ENCODE measurements at regions not wholly inside any gene's neighbourhood (a gene's known extent, or its start where the extent isn't known, plus 50 kb on each side); places are given as distances from the start of the nearest gene placed in this dataset.

DNA sequence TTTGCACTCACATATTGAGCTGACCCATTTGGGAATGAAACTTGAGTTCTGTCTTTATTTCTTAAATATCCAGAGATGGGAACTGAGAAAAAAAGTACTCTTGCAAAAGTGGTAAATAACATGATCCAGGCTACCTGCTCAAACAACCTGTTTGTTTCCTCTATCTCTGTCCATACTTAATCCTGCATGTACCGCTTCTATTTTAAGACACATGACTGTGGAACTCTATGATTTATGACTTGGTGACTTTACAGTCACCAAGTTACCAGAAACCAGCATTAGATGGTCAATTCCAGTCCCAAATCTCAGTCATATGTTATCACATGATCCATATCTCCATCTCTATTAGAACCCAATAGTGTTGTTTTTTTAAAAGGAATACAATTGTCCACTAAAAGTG, 606.7 kb downstream of the EPHA5 start:
- H3K4me1 ChIP-seq (ENCODE audit: control insufficient read depth, insufficient read depth, low read length) = no peaks in the 10 kb centered on the region
- Mint-ChIP-seq H3K4me1 (no peaks in the 10 kb centered on the region), H3K27me3 (ENCODE audit: low read depth in 2 of 2) (no peaks in the 10 kb centered on the region), H3K9me3 (peaks cover 10 to 13% of the 10 kb centered on the region in 2 donors), H3K27ac (no peak overlapping the region), H3K36me3 (no peaks in the 10 kb centered on the region), H3K4me3 (no peak overlapping the region)
- intact Hi-C loops (cut with micrococcal nuclease) = no loop called here
- DNase-seq (no peak), ATAC-seq (no peak)
- 94% methylated on average over 1 of the region's 1 CpG for WGBS (ENCODE audit: insufficient coverage)
- no peaks in the 10 kb centered on the region for H3K27me3 ChIP-seq (ENCODE audit: control insufficient read depth, insufficient read depth, low read length)
- no peak overlapping the region for H3K4me3 ChIP-seq (ENCODE audit: low read length)
- H3K27ac ChIP-seq (ENCODE audit: low read length) = no peak overlapping the region
- TF ChIP-seq, protein P1, sequence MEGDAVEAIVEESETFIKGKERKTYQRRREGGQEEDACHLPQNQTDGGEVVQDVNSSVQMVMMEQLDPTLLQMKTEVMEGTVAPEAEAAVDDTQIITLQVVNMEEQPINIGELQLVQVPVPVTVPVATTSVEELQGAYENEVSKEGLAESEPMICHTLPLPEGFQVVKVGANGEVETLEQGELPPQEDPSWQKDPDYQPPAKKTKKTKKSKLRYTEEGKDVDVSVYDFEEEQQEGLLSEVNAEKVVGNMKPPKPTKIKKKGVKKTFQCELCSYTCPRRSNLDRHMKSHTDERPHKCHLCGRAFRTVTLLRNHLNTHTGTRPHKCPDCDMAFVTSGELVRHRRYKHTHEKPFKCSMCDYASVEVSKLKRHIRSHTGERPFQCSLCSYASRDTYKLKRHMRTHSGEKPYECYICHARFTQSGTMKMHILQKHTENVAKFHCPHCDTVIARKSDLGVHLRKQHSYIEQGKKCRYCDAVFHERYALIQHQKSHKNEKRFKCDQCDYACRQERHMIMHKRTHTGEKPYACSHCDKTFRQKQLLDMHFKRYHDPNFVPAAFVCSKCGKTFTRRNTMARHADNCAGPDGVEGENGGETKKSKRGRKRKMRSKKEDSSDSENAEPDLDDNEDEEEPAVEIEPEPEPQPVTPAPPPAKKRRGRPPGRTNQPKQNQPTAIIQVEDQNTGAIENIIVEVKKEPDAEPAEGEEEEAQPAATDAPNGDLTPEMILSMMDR (IDR thresholded peaks at IDR 0.05) = no peak
- no peaks in the 10 kb centered on the region for H3K36me3 ChIP-seq (ENCODE audit: control insufficient read depth, insufficient read depth, low read length)
- peaks cover 3% of the 10 kb centered on the region for H3K9me3 ChIP-seq (ENCODE audit: control insufficient read depth, insufficient read depth, low read length)

DNA sequence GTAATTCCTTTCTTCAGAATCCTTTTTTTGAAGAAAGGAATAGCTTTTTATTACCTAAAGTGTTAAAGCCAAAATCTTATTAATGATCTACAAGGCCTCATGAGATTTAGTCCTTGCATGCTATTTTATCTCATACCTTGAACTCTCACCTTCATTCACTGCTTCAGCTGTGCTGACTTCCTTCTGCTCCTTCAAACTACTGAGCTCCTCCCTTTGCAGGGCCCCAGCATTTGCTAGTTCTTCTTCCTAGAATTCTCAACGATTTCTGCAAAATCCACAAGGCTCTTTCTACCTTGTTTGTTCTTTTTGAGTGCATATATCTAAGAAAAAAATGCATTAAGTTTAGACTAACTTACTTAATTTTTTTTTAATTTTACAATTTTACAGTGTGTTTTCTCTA, 619.5 kb downstream of the EPHA5 start:
- Mint-ChIP-seq H3K4me3 (no peak overlapping the region), H3K4me1 (no peaks in the 10 kb centered on the region), H3K27ac (no peak overlapping the region), H3K36me3 (no peaks in the 10 kb centered on the region), H3K27me3 (ENCODE audit: low read depth in 2 of 2) (no peaks in the 10 kb centered on the region), H3K9me3 (peaks cover 10 to 13% of the 10 kb centered on the region in 2 donors)
- DNase-seq (no peak), ATAC-seq (no peak)
- no peak overlapping the region for H3K4me3 ChIP-seq (ENCODE audit: low read length)
- H3K36me3 ChIP-seq (ENCODE audit: control insufficient read depth, insufficient read depth, low read length) = no peaks in the 10 kb centered on the region
- H3K27ac ChIP-seq (ENCODE audit: low read length) = no peak overlapping the region
- intact Hi-C loops (cut with micrococcal nuclease) = no loop called here
- TF ChIP-seq, protein P1 (IDR thresholded peaks at IDR 0.05) = no peak
- H3K9me3 ChIP-seq (ENCODE audit: control insufficient read depth, insufficient read depth, low read length) = no peaks in the 10 kb centered on the region
- H3K27me3 ChIP-seq (ENCODE audit: control insufficient read depth, insufficient read depth, low read length) = no peaks in the 10 kb centered on the region
- no CpG with 5 or more reads among the region's 1 CpG for whole genome bisulfite sequencing (ENCODE audit: insufficient coverage)
- H3K4me1 ChIP-seq (ENCODE audit: control insufficient read depth, insufficient read depth, low read length) = no peaks in the 10 kb centered on the region

DNA sequence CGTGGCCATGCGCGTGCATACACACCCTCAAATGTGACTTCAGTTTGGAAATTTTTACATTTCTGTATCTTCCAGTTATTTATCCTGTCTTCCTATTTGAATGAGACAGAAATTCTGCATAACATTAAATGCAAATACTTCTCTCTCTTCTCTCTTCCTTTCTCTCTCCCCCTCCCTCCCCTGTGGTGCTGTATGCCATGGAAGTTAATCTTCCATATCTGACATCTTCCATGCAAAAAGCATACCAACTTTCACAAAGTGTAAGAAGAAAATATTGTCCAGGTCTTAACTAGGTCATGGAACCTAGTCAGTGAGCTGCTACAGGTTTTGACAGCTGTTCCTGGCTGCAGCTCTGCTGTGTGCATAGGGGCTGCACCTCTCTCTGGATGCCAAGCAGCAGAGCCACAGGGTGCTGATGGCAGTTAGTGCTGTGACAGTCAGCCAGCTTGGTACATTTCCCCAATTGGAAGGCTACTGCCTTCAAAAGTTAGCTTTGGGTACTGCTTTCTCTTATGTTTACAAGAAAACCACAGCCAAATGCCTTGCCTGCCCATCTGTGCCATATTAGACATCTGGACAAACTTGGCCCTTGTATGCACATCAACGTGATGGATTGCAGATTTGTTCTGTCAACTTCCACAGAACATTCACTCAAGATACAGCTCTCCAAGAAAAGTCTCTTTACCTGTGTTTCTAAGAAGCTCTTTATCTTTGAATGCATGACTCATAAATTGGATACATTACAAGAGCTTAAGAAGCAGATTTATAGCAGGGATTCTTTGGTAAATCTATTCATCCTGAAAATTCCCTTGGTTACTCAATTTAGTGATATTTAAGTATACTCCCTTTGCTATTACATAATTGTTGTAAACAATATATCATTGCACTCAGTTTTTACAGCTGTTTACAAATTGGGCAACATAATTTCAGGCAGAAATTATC, 623.8 kb downstream of the EPHA5 start:
- Mint-ChIP-seq H3K4me1 (no peaks in the 10 kb centered on the region), H3K27me3 (ENCODE audit: low read depth in 2 of 2) (no peaks in the 10 kb centered on the region), H3K9me3 (peaks cover 9 to 18% of the 10 kb centered on the region in 2 donors), H3K4me3 (no peak overlapping the region), H3K27ac (no peak overlapping the region), H3K36me3 (no peaks in the 10 kb centered on the region)
- Histone ChIP-seq H3K36me3 (ENCODE audit: control insufficient read depth, insufficient read depth, low read length) (no peaks in the 10 kb centered on the region), H3K4me3 (ENCODE audit: low read length) (no peak overlapping the region), H3K27me3 (ENCODE audit: control insufficient read depth, insufficient read depth, low read length) (no peaks in the 10 kb centered on the region), H3K4me1 (ENCODE audit: control insufficient read depth, insufficient read depth, low read length) (no peaks in the 10 kb centered on the region), H3K27ac (ENCODE audit: low read length) (no peak overlapping the region), H3K9me3 (ENCODE audit: control insufficient read depth, insufficient read depth, low read length) (no peaks in the 10 kb centered on the region)
- WGBS (ENCODE audit: insufficient coverage) = 89% methylated on average over 4 of the region's 4 CpGs
- DNase-seq (no peak), ATAC-seq (no peak)
- intact Hi-C loops (cut with micrococcal nuclease) = no loop called here
- TF ChIP-seq, protein P1 (IDR thresholded peaks at IDR 0.05) = no peak
